PC-3 (cell line): ENCODE measurements at regions not wholly inside any gene's neighbourhood (a gene's known extent, or its start where the extent isn't known, plus 50 kb on each side); places are given as distances from the start of the nearest gene placed in this dataset.

Source experiments
- ATAC-seq: fragments of 200-7000 bp; cut with Tn5 transposase; 2 replicates; pipeline ENCODE4 v1.9.1; 2020; ENCODE audit warnings: mild to moderate bottlenecking, moderate library complexity
- BruUV-seq: library from RNA; stranded (reverse); fragments of 400-500 nt; replicated peaks from 2 replicates; lab custom pipeline; 2021; lab: Mats Ljungman, UMichigan
- CTCF ChIA-PET: fragments of 300-600 bp; sonication (Branson Sonifier 250); formaldehyde crosslinking; loops from one replicate; lab custom pipeline; 2022; ENCODE audit warnings: antibody characterized with exemption; lab: Charles Lee
- POLR2A ChIA-PET: fragments of 300-600 bp; sonication (Branson Sonifier 250); formaldehyde crosslinking; loops from one replicate; lab custom pipeline; 2022; ENCODE audit warnings: antibody characterized with exemption; ENCODE audit not compliant: unreplicated experiment; lab: Charles Lee
- DNase-seq: peaks from one replicate; pipeline ENCODE4 v3.0.0-alpha.2; 2015
- H2AFZ ChIP-seq: fragments of 300-600 bp; sonication (generic); 2 replicates; pipeline ENCODE4 v1.6.0; 2016; ENCODE audit warnings: antibody characterized with exemption, low read length
- H3F3A ChIP-seq: fragments of 300-600 bp; sonication (generic); one replicate; pipeline ENCODE4 v1.6.0; 2017; ENCODE audit warnings: antibody characterized with exemption, low read length, control low read depth, mild to moderate bottlenecking; ENCODE audit not compliant: unreplicated experiment
- H3K27ac ChIP-seq: fragments of 300-600 bp; sonication (generic); 2 replicates; pipeline ENCODE4 v1.5.1; 2016; ENCODE audit warnings: mild to moderate bottlenecking, low read length
- H3K27me3 ChIP-seq: fragments of 300-600 bp; sonication (generic); 2 replicates; pipeline ENCODE4 v1.6.1; 2016; ENCODE audit warnings: low read length, mixed read lengths
- H3K36me3 ChIP-seq: fragments of 300-600 bp; sonication (generic); 2 replicates; pipeline ENCODE4 v1.6.1; 2016; ENCODE audit warnings: low read depth, mixed run types, low read length, mixed read lengths
- H3K4me1 ChIP-seq: fragments of 300-600 bp; sonication (generic); 2 replicates; pipeline ENCODE4 v1.5.1; 2016; ENCODE audit warnings: low read length; ENCODE audit not compliant: insufficient read depth
- H3K4me2 ChIP-seq: fragments of 300-600 bp; sonication (generic); 2 replicates; pipeline ENCODE4 v1.6.0; 2016; ENCODE audit warnings: low read length
- H3K4me3 ChIP-seq: fragments of 300-600 bp; sonication (generic); 2 replicates; pipeline ENCODE4 v1.5.1; 2016; ENCODE audit warnings: mild to moderate bottlenecking, low read length, mixed read lengths
- H3K79me2 ChIP-seq: fragments of 300-600 bp; sonication (generic); 2 replicates; pipeline ENCODE4 v1.6.1; 2017; ENCODE audit warnings: low read length, mixed read lengths
- H3K9ac ChIP-seq: fragments of 300-600 bp; sonication (generic); 2 replicates; pipeline ENCODE4 v1.6.0; 2016; ENCODE audit warnings: mild to moderate bottlenecking, low read length
- H3K9me2 ChIP-seq: fragments of 300-600 bp; sonication (generic); replicated peaks from 2 replicates; pipeline ENCODE4 v1.6.1; 2016; ENCODE audit warnings: mixed run types, low read length, mixed read lengths
- H3K9me3 ChIP-seq: fragments of 300-600 bp; sonication (generic); 2 replicates; pipeline ENCODE4 v1.6.1; 2016; ENCODE audit warnings: low read length, mixed read lengths
- H4K20me1 ChIP-seq: fragments of 300-600 bp; sonication (generic); 2 replicates; pipeline ENCODE4 v1.6.1; 2016; ENCODE audit warnings: low read length, mixed read lengths
- EZH2 ChIP-seq: fragments of 300-600 bp; sonication (generic); IDR thresholded peaks from one replicate; pipeline ENCODE4 v1.6.1; 2017; ENCODE audit warnings: antibody characterized with exemption, mild to moderate bottlenecking, low read length; ENCODE audit not compliant: unreplicated experiment
- EZH2phosphoT487 ChIP-seq: fragments of 300-600 bp; sonication (generic); IDR thresholded peaks from 2 replicates; pipeline ENCODE4 v1.6.1; 2018; ENCODE audit warnings: mild to moderate bottlenecking, antibody characterized with exemption, low read length, borderline replicate concordance
- intact Hi-C: fragments of 100-400 bp; cut with micrococcal nuclease; formaldehyde crosslinking; loops from 2 replicates; pipeline ENCODE4 v1.9.0; 2023
- TF ChIP-seq, protein P1 (sequence below): fragments of 300-600 bp; sonication (generic); conservative IDR thresholded peaks from 2 replicates; pipeline ENCODE4 v1.5.1; 2017; ENCODE audit warnings: antibody characterized with exemption, low read depth, mild to moderate bottlenecking, low read length

DNA sequence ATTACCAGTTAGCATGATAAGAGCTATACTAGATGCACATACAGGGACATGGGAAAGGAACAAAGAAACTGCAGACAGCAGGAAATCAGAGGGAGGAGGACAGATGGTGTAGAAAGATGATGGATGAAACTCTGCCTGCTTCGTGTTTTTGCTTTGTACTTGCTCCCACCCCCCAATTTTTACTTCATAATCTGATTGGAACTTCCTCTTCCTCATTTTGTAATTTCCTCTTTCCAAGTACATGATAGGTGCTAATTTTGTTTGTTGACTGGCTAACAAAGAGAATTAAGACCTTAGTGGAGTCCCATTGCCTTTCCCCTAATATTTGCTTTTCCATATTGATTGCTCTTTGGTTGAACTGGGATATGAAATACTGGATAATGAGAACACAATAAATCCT, 76.0 kb upstream of the PELI1 start:
- no peak overlapping the region for H3K4me3 ChIP-seq
- H3K4me1 ChIP-seq: no peaks in the 10 kb centered on the region
- no TSS peak for BruUV-seq
- H3F3A ChIP-seq: no peaks in the 10 kb centered on the region
- no peaks in the 10 kb centered on the region for H3K79me2 ChIP-seq
- no peak overlapping the region for H3K4me2 ChIP-seq
- intact Hi-C loops: no loop called here
- ATAC-seq (no peak), DNase-seq (no peak)
- no peaks in the 10 kb centered on the region for H3K36me3 ChIP-seq
- H3K9ac ChIP-seq: no peak overlapping the region
- H4K20me1 ChIP-seq: no peaks in the 10 kb centered on the region
- TF ChIP-seq EZH2 (no peak), EZH2phosphoT487 (no peak)
- TF ChIP-seq, protein P1, sequence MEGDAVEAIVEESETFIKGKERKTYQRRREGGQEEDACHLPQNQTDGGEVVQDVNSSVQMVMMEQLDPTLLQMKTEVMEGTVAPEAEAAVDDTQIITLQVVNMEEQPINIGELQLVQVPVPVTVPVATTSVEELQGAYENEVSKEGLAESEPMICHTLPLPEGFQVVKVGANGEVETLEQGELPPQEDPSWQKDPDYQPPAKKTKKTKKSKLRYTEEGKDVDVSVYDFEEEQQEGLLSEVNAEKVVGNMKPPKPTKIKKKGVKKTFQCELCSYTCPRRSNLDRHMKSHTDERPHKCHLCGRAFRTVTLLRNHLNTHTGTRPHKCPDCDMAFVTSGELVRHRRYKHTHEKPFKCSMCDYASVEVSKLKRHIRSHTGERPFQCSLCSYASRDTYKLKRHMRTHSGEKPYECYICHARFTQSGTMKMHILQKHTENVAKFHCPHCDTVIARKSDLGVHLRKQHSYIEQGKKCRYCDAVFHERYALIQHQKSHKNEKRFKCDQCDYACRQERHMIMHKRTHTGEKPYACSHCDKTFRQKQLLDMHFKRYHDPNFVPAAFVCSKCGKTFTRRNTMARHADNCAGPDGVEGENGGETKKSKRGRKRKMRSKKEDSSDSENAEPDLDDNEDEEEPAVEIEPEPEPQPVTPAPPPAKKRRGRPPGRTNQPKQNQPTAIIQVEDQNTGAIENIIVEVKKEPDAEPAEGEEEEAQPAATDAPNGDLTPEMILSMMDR: no peak
- POLR2A ChIA-PET: no interaction called here
- no peak overlapping the region for H2AFZ ChIP-seq
- no peaks in the 10 kb centered on the region for H3K9me3 ChIP-seq
- no peak overlapping the region for H3K27ac ChIP-seq
- no peaks in the 10 kb centered on the region for H3K9me2 ChIP-seq
- H3K27me3 ChIP-seq: no peaks in the 10 kb centered on the region
- CTCF ChIA-PET: no interaction called here

DNA sequence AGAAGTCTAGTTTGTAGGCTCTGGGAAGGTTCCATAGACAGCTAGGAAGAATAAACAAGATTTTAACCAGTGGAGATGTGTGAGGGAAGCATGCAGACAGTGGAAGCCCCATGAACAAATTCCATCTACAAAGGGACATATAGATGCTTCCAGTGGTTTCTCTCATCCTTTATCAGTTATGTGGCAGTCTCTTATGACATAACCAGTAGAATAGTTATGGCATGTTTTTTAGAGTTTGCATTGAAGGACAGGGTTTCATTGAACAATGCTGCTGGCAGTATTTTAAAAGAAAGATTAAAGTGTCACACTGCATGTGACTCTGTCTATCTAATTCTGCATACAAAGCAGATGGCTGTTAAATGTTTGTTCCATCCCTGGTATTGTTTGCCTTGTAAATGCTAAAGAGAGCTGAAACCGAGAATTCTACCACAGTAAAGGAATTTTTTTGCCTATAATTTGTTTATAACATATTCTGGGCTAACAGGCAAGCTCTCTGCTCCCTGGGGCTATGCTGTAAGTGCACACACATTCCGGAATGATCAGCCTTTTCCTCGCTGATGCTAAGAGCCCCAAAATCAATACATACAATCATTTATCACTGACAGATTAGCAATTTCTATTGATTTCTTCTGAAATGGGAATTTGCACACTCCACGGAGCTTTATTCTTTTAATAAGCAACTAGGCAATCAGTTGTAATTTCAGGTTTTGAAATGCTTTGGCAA, 76.8 kb upstream of the PELI1 start:
- DNase-seq (no peak), ATAC-seq (no peak)
- H2AFZ ChIP-seq: no peak overlapping the region
- H3K4me3 ChIP-seq: no peak overlapping the region
- H3K27ac ChIP-seq: no peak overlapping the region
- no peaks in the 10 kb centered on the region for H3K79me2 ChIP-seq
- H3K4me2 ChIP-seq: no peak overlapping the region
- H3F3A ChIP-seq: no peaks in the 10 kb centered on the region
- H3K36me3 ChIP-seq: no peaks in the 10 kb centered on the region
- ChIA-PET POLR2A (no interaction called here), CTCF (no interaction called here)
- intact Hi-C loops: no loop called here
- no peaks in the 10 kb centered on the region for H3K9me2 ChIP-seq
- no peaks in the 10 kb centered on the region for H3K27me3 ChIP-seq
- no peak for TF ChIP-seq EZH2phosphoT487
- no peaks in the 10 kb centered on the region for H3K4me1 ChIP-seq
- H4K20me1 ChIP-seq: no peaks in the 10 kb centered on the region
- no TSS peak for BruUV-seq
- H3K9ac ChIP-seq: no peak overlapping the region
- H3K9me3 ChIP-seq: no peaks in the 10 kb centered on the region

DNA sequence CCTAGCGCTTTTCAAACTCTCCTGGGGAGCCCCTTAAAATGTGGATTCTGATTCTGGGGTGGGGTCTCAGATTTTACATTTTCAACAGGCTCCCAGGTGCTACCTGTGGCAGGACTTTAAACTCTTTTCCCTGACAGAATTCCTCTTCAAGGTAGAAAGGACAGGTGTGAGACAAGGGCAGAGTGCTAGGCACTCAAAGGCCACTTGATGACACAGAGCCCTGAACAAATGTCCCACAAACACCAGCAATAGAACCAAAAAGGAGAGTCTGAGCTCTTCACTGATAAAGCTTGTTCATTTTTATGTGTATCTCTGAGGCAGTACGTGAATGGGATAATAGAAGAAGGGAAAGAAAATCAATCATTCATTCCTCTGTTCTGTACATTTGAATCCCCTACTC, 77.7 kb upstream of the PELI1 start:
- H3K9me2 ChIP-seq: no peaks in the 10 kb centered on the region
- intact Hi-C loops: no loop called here
- no peaks in the 10 kb centered on the region for H3K36me3 ChIP-seq
- no peaks in the 10 kb centered on the region for H3K9me3 ChIP-seq
- no peak overlapping the region for H2AFZ ChIP-seq
- no peaks in the 10 kb centered on the region for H3K4me1 ChIP-seq
- H3K27ac ChIP-seq: no peak overlapping the region
- TF ChIP-seq, protein P1: no peak
- no peak for TF ChIP-seq EZH2phosphoT487
- TF ChIP-seq EZH2: no peak
- no peaks in the 10 kb centered on the region for H3F3A ChIP-seq
- H3K27me3 ChIP-seq: no peaks in the 10 kb centered on the region
- no peak overlapping the region for H3K4me3 ChIP-seq
- no peak for DNase-seq
- no peaks in the 10 kb centered on the region for H4K20me1 ChIP-seq
- no peaks in the 10 kb centered on the region for H3K79me2 ChIP-seq
- no peak overlapping the region for H3K4me2 ChIP-seq
- CTCF ChIA-PET: no interaction called here
- no peak overlapping the region for H3K9ac ChIP-seq
- POLR2A ChIA-PET: no interaction called here
- BruUV-seq: no TSS peak
- no peak for ATAC-seq
